Testis (tissue), 2 donors: ENCODE measurements at regions not wholly inside any gene's neighbourhood (a gene's known extent, or its start where the extent isn't known, plus 50 kb on each side); places are given as distances from the start of the nearest gene placed in this dataset.

Experiments
- POLR2A ChIP-seq: fragments of 450-650 bp; IDR thresholded peaks from one replicate; pipeline ENCODE4 v1.6.1; 2017; ENCODE audit warnings: antibody characterized with exemption, mild to moderate bottlenecking, moderate library complexity
- TF ChIP-seq, protein P1 (sequence below), 3 experiments: fragments of 450-650 bp in 2 of 3; fragments of 200-600 bp in 1 of 3; sonication (generic) in 1 of 3; IDR thresholded peaks; one replicate each; pipeline ENCODE4 v1.5.1; 2016 to 2019; ENCODE audit warnings: antibody characterized with exemption in 3 of 3, mild to moderate bottlenecking in 2 of 3, moderate library complexity in 1 of 3

DNA sequence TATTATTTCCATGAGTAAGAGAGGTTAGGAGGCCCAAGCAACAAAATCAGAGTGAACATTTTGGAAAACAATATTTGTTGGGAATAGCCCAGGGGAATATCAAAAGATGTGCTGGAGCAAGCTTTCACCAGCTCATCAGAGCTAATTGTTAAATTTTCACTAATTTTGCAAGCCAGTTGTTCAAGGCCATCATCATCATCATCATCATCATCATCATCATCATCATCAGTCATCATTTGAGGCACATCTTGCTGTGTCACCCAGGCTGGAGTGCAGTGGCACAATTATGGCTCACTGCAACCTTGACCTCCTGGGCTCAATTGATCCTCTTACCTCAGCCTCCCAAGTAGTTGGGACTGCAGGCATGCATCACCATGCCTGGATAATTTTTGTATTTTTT is 350.5 kb upstream of the MEF2C start:
- TF ChIP-seq, protein P1, sequence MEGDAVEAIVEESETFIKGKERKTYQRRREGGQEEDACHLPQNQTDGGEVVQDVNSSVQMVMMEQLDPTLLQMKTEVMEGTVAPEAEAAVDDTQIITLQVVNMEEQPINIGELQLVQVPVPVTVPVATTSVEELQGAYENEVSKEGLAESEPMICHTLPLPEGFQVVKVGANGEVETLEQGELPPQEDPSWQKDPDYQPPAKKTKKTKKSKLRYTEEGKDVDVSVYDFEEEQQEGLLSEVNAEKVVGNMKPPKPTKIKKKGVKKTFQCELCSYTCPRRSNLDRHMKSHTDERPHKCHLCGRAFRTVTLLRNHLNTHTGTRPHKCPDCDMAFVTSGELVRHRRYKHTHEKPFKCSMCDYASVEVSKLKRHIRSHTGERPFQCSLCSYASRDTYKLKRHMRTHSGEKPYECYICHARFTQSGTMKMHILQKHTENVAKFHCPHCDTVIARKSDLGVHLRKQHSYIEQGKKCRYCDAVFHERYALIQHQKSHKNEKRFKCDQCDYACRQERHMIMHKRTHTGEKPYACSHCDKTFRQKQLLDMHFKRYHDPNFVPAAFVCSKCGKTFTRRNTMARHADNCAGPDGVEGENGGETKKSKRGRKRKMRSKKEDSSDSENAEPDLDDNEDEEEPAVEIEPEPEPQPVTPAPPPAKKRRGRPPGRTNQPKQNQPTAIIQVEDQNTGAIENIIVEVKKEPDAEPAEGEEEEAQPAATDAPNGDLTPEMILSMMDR (IDR thresholded peaks at IDR 0.05): no peak
- no peak for TF ChIP-seq POLR2A
